Suppressor macrophage (primary cell): ENCODE measurements at regions not wholly inside any gene's neighbourhood (a gene's known extent, or its start where the extent isn't known, plus 50 kb on each side); places are given as distances from the start of the nearest gene placed in this dataset.

Experiments used
- DNase-seq, 4 experiments: peaks; one replicate each; pipeline ENCODE4 v3.0.0-alpha.2; 2020 to 2022

- DNase-seq = no peak
Observed at GRCh38 chr17:53891726-53892125, 69.0 kb downstream of the KIF2B start.

- no peak for DNase-seq
Observed at GRCh38 chr17:53892222-53892621, 69.5 kb downstream of the KIF2B start.

DNA sequence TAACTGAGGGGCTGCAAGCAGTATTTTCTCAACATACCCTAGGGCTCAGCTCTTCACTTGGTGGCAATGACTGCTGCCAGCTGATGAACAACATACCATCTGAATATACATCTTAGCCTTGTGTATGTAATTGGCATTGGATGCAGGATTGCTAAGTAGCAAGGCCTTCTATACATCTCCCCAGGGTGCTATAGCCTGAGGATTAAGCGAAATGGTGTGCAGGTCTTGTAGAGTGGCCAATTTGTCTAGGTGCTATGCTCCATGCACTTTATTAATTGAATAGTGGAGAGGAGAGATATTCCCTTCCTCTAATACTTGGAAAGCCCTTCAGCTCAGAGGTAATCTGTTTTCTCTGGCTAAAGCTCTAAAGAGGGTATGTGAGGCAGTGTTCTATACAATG lies 71.9 kb downstream of the KIF2B start:
- DNase-seq = no peak

DNA sequence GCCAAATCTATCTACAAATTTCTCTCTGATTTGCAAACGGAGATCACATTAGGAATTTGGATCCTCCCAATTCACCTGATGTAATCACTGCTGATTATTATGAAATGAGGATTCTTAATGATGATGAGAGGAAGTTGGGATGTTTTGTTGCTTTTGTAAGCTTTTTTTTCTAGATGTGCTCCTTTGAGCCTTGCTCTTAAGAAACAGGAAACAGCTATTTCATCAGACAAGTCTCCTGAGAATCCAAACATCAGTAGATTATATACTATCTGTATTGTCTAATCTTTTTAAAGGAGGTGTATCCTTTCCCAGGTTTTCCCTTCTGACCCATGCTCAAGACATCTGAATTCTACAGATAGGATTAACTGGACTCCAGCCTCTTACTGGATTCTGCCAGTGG lies 73.3 kb downstream of the KIF2B start:
- no peak for DNase-seq

GRCh38 chr17:53900951-53901350 lies 78.2 kb downstream of the KIF2B start:
- no peak for DNase-seq

GRCh38 chr17:53907435-53907834 lies 84.7 kb downstream of the KIF2B start:
- DNase-seq = no peak

DNA sequence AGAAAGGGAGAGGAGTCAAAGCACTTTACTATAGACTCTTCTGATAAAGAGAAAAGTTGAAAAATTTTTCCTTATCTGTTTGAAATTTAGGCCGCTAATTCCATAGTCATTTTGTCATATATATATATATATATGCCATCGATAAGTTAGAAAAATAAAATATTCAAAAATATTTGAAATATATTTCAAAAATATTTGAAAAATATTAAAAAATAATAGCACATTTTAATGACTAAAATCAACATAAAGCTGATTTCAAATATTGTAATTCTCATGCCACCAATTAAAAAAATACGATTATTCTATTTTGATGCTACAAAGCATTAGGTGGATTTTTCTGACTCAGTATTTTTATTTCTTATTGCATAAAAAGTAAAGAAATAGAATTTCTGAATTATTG lies 87.1 kb downstream of the KIF2B start:
- DNase-seq = no peak

DNA sequence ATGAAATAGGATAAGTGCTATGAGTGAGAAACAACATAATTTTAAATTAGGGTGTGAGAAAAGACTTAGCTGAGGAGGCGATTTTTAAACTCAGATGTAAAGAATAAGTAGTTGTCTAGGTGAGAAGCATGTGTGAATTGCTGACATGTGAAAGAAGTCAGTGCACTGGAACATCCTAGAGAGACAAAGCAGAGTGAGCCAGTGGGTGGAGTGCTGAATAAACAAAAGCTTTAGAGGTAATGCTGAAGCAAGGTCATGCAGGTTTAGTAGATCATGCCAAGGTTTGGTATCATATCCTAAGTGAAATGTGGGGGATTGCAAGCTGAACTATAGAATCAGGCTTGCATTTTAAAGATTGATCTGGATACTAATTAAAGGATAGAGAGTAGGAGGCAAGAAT lies 89.4 kb downstream of the KIF2B start:
- no peak for DNase-seq

GRCh38 chr17:53919356-53919755 lies 96.6 kb downstream of the KIF2B start:
- no peak for DNase-seq

GRCh38 chr17:53924530-53925455 lies 102.1 kb downstream of the KIF2B start:
- no peak for DNase-seq

- no peak for DNase-seq
Observed at GRCh38 chr17:53932386-53932785, 109.7 kb downstream of the KIF2B start.

DNA sequence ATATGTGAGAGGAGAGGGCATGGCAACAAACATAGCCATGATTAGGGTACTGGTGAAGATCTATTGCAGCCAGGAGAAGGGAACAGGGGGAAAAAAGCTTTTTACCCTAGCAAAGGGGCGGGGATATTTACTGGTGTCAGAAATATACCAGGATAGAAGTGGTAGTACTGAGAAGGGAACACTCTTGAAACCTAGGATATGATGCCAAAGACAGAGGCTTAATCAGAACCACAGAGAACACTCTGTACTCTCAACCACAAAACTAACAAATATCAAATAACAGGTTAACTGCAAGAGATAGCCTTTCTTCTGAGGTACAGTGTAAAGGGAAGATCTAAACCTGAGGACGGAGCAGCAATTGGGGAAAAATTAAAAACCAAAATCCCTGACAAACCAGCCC lies 112.2 kb downstream of the KIF2B start:
- no peak for DNase-seq

DNA sequence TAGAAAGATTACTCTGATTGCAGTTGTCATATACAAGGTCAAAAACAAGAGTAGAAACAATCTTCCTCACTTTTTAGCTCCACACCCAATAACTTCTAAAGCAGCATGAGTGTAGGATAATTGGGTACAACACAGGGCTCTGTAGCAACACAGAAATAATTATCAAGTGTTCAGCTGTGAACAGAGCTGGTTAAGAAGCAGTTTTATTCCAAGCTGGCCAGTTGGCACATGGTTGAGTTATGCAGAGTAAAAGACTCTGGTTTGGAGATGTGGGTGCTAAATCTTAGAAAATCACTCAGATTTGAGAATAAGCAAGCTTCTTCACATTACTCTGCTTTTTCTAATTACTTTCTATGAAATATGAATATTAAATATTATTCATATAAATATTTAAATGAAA lies 118.5 kb downstream of the KIF2B start:
- no peak for DNase-seq

- no peak for DNase-seq
Observed at GRCh38 chr17:53942436-53942835, 119.7 kb downstream of the KIF2B start.

GRCh38 chr17:53942898-53943297 lies 120.2 kb downstream of the KIF2B start:
- DNase-seq = no peak

DNA sequence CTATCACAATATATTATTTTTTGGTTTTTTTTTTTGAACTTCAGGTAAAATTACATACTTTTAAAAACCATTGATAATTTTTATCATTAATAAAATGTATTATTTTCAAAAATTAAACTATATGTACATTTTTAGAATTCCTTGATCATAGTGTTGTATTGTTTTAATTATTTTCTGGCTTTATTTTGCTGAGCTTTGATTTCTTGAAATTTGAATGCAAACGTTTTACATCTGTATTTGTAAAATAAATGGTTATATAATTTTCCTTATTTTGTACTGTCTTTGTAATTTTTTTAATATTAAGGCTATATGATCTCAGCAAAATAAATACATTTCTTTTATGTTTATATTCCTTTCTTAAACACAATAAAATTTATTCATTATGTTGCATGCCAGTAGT lies 125.6 kb downstream of the KIF2B start:
- DNase-seq = no peak

DNA sequence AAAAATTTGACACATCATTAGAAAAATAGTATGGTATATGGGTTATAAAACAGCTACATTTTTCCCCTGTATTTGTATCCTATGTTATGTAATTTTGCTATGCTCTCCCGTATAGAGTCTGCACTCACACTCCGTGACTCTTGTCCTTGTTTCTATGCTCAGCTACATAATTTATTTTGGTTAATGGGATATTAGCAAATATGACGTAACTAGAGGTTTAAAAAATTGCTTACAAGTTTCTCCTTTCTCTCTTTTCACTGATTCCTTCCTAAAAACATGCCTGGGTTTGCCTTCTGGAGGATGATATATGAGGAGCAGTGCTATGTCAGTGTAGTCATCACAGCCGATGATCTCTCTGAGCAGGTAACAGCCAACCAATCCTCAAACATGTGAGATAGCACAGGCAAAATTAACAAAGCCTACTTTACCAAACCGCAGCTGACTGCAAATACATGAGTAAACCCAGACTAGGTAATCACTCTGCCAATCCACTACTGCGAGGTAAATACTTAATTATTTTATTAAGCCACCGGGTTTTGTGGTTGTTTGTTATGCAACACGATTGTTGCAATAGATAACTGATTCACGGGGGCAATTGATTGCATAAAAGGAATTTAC lies 126.9 kb downstream of the KIF2B start:
- DNase-seq = no peak

DNA sequence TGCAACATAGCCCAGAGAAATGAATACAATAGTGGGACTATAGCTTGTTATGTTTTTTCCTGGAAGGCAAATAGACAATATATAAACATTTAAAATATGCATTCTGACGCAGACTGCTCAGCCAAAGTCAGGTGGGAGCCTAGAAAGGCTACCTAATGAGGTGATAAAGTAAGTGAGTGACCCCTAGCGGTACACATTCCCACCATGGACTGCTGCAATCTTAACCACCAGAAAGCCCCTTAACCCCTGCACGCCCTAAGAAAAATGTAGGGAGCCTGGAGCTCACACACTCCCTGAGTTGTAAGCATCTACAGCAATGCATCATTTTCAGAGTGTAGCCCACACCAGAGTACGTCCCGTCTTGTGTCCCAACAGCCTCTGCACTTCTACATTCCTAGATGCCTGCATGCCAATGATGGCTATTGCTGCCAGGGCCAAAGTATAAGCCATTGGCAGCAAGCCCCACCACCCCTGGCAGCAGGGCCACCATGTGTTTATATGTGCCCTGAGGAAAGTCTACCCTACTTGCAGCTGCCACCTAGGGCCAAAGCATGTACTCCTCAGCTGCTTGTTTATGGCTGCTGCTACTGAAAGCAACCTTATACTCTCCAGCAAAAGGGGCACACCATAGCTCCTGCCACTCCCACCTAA lies 127.6 kb downstream of the KIF2B start:
- no peak for DNase-seq

GRCh38 chr17:53950858-53951250 lies 128.1 kb downstream of the KIF2B start:
- DNase-seq = no peak

DNA sequence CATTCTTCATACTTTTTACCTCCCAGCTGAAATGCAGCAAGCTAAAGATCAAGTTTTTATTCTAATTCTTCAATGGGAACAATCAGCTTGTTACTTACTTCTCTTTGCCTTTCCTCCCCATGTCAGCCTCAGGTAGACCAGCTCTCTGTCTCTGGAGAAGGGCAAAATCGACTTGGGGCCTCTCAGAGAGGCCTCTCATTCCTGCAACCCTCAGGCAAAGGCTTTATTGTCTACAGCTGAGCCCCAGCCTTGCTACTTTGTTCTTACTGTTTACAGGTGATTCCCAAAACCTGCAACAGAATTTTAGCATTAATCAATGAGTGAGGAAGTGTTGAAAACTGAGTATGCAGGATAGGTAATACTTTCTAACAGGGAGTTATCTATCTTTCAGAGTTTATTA lies 148.6 kb downstream of the KIF2B start:
- DNase-seq = no peak

GRCh38 chr17:53979991-53980390 lies 157.3 kb downstream of the KIF2B start:
- DNase-seq = no peak

DNA sequence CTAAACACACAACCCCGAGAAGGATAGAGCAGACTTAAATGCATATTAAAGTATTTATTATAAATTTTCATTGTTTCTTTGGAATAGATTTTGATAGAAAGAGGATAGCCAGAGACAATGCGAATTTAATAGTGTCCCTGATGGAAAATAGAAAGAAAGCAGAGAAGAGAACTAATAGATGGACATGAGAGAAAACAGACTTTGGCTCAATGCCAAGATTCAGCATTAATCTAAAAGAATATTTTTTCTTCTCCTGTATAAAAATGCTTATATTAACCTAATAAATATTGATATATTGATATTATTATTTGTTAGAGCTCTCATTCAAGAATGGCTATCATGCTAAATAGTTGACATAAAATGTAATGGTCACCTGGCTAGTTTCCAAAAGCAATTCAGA lies 173.4 kb downstream of the KIF2B start:
- no peak for DNase-seq

DNA sequence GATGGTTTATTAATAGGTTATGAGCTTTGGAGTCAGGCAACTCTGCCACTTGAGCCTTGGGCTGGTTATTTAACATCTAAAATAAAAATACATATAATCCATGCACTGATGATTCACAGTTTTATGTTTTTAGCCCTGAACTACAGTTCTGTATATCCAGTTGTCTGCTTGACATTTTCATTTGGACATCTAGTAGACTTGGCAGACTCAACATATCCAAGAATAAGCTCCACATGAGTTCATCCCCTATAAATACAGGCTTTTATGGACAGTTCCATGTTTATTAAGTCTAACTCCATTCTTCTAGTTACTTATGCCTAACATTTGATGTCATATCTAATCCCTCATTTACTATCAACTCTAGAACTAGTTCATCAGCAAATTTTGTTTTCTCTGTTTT lies 174.2 kb downstream of the KIF2B start:
- DNase-seq = no peak

- DNase-seq = no peak
Observed at GRCh38 chr17:54007855-54008254, 185.1 kb downstream of the KIF2B start.
